Left kidney (tissue), 1 donor: ENCODE measurements at regions not wholly inside any gene's neighbourhood (a gene's known extent, or its start where the extent isn't known, plus 50 kb on each side); places are given as distances from the start of the nearest gene placed in this dataset.

Source experiments
- DNase-seq: peaks from one replicate; pipeline ENCODE4 v3.0.0-alpha.2; 2013

- no peak for DNase-seq
Measured at GRCh38 chr9:82584349-82584863, 478.5 kb downstream of the RASEF start.

- no peak for DNase-seq
Measured at GRCh38 chr9:82586918-82587356, 476.0 kb downstream of the RASEF start.

- DNase-seq, result peak; percentile 84
Measured at GRCh38 chr9:82588301-82589180, 474.4 kb downstream of the RASEF start.

GRCh38 chr9:82590845-82591244 lies 472.1 kb downstream of the RASEF start:
- DNase-seq, result no peak

GRCh38 chr9:82593501-82593900 lies 469.4 kb downstream of the RASEF start:
- no peak for DNase-seq

DNA sequence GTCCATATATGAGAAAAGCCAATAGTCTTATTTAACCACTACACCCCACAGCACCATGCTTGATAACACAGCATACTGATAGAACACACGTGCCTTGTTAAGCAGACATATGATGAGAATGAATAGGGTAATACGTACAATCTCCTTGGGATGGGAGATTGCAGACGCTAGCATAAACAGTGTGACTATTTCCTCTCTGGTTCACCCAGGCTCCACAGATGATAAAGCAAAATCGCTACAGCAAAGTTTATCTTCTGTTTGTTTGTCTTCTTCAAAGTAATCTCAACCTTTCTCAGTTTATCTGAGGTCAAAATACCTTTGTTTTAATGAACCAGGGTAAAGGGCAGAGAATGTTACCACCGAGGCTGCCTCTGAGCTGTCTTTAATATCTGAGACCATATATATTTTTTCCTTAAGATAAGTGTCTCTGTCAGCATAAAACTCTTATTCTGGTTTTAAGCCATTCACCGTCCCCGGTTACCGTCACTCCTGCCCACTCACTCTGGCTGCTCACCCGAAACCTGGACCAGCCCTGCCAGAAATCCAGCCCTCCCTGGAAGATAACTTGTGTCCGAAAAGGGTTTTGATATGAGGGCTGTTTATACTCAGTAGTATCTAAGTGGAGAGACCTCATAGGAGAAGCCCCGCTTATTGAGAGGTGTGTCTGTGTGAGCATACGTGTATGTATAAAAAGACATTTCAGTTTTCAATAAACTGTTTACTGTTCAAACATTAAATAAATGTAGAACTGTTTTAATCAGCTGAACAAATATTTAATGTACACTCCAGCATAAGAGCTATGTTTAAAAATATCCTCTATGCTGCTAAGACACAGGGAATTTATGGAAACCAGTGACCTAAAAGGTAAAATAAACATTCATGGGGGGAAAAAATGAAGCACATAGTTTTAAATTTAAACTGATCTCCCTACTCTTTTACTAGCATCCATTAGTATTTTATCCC lies 465.4 kb downstream of the RASEF start:
- DNase-seq, result no peak

GRCh38 chr9:82598241-82599039 lies 464.5 kb downstream of the RASEF start:
- no peak for DNase-seq

- DNase-seq, result no peak
Measured at GRCh38 chr9:82599336-82599949, 463.5 kb downstream of the RASEF start.

DNA sequence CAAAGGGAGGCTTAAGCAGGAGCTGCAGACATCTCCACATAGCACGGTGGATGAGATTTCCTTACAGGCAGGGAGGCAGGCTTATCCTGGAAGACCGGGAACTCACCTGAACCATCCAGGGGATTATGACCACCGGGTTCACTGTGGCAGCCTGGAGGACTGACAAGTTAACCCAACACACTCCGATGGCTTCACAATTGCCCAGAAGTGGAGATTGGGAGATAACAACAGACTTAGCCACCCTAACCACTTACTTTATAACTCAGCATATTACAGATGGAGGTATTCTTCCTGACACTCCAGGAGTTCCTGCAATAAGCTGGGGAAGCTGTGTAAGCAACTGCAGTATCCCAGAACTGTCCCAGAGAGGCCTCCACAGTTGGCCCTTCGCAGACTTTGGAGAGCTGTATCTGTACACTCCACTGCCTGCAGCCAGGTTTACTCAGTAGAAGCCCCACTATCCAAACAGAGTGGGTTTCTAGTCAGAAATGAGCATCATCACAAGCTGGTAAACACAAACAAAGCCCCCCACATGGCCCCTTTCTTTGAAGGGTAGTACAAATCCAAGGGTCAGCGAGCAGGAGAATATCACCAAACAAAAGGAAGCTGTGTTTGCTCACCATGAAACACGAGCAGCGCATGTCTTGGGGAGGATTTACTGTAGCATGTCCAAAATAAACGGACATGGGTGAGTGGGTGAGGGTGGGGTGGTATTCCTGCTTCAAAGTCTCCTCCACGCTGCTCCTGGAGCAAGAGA lies 462.2 kb downstream of the RASEF start:
- peak; percentile 54 for DNase-seq

DNA sequence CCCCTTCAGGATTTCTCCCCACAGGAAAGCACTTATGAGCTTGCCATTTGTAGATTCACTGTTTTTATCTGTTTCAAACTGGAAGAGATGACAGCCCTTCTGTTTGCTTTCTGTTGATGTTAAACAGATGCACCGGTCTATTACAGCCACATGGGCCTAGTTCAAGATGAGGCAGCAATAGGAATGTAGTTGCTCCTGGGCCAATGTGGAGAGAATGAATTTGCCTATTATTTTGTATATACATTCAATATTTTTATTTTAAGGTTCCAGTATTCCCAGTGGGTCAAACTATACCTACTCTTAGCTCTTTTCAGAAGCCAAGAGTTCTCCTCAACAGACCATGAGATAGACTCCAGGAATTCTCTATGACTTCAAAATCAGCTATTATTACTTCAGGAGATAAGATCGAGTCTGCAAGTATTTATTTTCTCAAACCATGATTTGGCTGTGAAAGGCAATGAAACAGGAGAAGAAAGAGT lies 461.6 kb downstream of the RASEF start:
- DNase-seq, result no peak

DNA sequence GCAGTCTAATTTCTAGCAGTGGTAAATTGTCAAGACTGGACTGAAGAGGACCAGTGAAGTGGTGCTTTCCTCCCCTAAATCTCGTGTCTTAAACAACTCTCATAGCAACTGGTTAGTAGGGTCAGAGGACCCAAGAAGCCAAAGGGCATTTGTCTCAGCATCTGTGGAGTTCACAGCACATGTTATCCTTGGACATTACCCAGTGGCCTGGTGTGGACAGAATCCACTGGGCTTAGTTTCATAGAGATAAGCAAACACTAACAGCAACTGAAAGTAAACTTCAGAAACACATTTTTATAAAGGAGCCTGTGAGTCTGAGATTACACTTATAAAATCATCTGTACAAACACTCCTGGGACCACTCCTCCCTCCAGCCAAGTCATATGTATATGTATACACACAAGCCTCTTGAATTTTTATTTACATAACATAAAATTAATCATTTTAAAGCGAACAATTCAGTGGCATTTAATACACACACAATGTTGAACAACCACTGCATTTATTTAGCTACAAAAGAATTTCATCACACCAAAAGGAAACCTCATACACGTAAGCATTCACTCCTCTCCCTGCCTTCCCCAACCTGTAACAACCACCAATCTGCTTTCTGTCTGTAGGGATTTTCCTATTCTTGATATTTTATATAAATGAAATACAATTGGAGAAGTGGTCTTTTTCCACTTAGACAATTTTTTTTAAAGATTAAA lies 457.8 kb downstream of the RASEF start:
- DNase-seq, result no peak

GRCh38 chr9:82605657-82606031 lies 457.3 kb downstream of the RASEF start:
- DNase-seq, result no peak

DNA sequence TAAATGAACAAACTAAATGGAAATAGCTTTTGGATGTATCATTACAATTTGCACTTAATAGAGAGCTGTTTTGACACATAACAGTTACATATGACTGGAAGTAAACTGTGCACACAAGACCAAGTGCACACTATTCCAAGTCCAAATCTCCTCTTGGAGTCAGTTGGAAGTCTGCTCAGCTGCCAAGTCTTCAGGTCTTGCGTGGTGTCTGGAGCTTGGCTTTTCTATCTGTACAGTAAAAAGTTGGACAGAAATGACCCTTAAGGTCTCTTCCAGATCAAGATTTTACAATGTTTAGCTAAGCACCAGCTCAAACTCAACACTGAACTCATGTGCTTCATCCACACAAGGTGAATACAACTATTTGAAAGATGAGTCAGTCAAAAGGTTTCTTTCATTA lies 456.9 kb downstream of the RASEF start:
- no peak for DNase-seq

DNA sequence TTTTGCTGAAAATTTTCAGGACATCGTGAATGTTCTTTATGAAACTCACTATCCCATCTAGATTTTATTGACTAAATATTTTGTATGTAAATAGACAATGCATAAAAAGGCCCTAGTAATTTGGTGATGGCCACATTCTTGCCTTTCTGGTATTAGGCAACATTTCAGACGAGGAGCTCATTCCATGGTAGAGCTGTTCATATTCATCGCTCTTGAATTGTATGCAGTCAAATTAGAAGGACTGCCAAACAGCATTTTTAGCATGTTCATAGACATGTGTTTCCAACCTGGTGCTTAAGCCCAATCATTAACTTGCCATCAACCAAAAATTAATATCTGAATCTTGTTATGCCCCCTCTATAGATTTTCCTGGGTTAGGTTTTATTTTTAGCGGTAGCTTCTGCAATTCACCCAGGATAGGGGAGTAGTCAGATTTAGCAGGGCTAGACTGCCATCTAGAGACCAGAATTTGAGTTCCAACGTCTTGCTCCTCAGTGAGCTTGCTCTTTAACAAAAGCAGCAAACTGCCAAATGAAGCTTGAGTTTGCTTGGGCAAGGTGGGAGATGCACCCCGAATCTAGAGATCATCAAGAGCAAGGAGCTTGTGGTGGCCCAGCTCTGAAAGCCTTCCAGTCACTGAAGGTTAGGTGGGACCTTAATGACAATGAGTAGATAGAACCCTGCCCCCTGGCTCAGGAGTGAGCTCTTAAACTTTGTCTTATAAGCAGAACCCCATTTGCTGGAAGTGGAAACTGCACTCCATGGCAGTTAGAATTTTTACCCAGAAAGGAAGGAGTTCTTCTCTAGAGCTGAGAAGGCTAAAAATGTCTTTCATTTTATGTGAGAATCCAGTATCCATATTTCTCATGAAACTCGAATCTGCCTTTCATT lies 456.2 kb downstream of the RASEF start:
- DNase-seq, result peak; percentile 78

GRCh38 chr9:82608487-82608886 lies 454.5 kb downstream of the RASEF start:
- DNase-seq, result no peak

GRCh38 chr9:82612942-82613341 lies 450.0 kb downstream of the RASEF start:
- DNase-seq, result no peak

DNA sequence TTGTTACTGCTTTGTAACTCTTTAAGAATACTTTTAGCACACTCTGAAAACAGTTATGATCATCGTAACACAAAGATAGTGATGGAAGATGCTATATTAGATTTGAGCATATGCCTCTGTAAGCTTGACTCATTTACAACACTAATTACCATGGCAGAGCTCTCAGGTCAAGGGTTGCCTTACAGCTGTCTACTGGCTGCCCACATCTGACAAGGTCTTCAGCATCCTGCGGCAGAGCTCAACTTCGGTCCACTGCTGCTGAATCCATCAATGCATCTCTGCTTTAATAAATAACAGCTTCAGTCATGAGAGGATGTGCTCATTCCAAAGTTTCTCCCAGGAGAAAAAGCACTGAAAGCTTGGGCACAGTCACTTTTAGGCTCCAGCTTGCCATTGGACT lies 449.4 kb downstream of the RASEF start:
- DNase-seq, result no peak

GRCh38 chr9:82616545-82616944 lies 446.4 kb downstream of the RASEF start:
- DNase-seq, result no peak

GRCh38 chr9:82621447-82621846 lies 441.5 kb downstream of the RASEF start:
- DNase-seq, result no peak
